Left forelimb (tissue), 1 donor: ENCODE measurements at regions not wholly inside any gene's neighbourhood (a gene's known extent, or its start where the extent isn't known, plus 50 kb on each side); places are given as distances from the start of the nearest gene placed in this dataset.
"Not testable (repeated sequence)": the region's sequence is repeated elsewhere in the genome, so short reads cannot be mapped to it uniquely, and the experiment has no call there.

Experiments used
- DNase-seq: peaks from one replicate; pipeline ENCODE4 v3.0.0-alpha.2; 2018; ENCODE audit warnings: low spot score

DNA sequence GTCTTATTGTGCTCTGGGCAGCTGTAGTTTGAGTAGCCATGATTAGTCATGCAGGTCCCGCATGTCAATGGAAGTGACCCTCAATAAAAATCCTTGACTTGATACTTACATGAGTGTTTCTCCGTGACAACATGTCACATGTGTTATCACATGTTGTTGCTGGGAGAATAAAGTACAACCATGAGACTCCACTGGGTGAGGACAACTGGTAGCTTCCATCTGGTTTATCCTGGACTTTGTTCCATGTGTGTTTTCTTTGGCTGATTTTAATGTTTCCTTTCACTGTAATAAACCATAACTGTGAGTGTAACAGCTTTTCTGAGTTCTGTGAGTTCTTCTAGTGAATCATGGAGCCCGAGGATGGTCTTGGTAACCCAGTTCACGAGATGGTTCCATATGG is 63.1 kb upstream of the NDN start:
- DNase-seq = no peak

DNA sequence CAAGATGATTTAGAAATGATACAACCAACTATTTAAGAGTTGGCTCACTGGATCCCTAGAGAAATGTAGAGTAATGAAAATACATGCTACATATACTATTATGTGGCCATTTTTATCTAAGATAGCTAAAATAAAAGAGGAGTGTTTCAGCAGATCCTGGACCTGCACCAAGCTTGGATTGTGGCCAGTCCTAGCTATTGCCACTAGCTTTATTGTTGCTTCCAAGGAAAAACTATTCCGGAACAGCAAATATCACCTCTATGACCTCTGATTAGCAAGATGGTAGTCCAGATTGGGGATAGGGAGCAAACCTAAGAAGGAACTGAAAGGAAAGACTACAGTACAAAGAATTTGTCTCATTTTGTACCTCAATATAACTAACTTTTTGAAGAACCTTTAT is 63.7 kb upstream of the NDN start:
- DNase-seq = no peak

DNA sequence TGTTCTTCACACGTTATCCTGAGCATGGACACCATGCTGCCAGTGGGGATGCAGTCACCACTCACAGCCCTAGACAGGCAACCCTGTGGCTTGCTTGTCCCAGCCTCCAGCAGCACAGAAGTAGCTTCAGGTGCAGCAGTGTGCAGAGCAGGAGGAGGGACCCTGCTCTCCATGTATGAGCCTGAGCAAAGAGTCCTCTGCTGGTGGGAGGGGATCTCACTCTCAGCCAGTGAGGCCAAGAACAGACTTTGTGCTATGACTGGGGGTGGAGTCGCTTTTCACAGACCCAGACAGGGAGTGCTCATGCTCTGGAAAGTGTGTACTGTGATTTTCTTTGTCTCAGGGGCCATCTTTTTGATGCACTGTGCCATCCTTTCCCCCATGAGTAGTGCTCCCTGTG is 66.1 kb upstream of the NDN start:
- DNase-seq = no peak

DNA sequence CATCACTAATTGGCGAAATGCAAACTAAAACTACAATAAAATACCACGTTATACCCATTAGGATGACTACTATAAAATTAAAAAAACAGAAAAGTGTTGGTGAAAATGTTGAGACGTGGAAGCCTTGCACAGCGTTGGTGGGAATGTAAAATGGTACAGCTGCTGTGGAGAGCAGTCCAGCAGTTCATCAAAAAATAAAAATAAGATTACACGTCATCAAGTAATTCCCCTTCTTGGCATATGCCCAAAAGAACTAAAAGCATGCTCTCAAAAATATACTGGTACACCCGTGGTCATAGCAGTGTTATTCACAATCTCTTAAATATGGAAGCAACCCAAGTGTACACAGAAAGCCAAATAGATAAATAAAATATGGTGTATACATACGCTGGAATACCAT is 71.8 kb upstream of the NDN start:
- no peak for DNase-seq

DNA sequence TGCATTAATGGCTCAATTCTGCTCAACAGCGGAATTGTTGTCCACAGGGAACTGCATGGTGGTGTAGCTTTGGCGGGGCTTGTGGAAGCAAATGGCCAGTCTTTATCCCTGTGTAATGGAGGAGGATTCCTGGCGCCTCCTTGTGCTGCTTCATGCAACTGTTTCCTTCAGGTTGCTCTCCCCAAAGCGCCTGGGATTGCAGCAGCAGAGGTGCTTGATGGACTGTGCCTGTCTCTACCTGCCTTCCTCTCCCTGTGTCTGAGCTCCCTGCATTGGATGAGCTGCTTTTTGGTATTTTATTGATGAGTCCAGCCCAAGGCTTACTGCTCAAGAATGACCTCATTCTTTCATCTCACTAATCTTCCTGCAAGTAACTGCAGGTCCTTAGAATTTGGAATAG is 72.9 kb upstream of the NDN start:
- no peak for DNase-seq

DNA sequence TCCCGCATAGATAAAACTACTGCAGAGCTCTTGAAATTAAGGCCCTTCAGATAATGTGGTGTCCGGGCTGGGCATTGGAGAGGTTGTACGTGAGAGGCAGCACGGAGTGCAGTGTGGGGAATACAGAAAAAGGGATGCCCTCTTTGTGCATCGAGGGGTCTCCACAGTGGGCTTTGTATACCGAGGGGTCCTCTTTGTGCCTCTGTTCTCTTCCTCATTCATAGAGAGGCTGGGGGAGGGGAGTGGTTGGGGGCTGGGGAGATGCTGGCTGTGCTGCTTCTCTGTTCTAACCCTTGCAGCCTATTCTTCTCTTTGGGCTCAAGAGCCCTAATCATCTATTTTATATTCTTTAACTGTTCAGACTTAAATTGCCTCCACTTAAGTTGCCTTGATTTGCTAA is 74.3 kb upstream of the NDN start:
- DNase-seq = no peak

DNA sequence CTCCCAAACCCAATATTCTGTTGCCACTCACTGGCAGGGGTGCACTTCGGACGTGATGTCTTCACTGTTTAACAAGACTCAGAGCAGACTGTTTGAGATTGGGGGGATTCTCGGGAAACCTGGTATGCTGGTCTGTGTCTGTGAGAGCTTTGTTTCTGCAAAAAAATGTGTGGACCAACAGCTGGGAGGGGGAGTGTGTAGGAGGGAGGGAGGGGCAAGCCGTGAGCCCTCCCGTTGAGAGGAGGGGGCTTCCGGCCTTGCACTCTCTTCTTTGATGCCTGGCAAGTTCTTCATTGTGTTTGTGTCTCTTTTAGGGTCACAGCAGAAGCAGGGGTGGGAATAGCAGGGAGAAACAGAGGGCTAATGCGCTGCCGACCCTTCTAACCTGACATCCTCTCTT is 74.9 kb upstream of the NDN start:
- no peak for DNase-seq

DNA sequence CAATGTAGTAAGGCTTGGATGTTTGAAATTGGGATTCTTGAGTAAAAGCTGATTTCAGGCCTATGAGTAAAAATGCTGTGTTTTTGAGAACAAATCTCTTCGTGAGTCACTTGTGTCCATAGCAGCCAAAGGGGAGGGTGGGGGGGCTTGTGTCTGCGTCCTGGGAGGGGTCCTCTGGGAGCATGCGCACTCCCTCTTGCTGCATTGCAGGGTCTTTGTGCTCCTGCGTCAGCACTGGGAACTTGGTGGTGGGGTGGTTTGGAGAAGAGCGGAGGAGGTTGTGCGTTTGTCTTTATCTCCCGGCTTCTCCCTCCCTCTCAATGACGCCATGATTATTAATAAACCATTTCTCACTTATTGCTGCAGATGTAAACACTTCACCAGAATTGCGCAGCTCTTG is 75.9 kb upstream of the NDN start:
- no peak for DNase-seq

DNA sequence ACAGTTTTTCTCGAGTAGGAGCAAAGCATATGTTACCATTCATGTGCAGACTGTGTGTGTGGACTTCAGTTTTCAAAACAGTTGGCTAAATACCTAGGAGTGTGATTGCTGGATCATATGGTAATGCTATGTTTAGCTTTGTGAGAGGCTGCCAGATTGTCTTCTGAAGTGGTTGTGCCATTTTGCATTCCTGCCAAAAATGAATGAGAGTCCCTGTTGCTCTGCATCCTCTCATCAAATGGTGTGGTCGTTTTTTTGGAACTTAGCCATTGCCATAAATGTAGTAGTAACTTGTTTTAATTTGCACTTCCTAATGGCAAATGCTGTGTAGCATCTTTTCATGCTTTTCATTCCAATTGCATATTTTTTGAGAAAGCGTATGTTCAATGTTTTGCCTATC is 77.2 kb upstream of the NDN start:
- DNase-seq = no peak

DNA sequence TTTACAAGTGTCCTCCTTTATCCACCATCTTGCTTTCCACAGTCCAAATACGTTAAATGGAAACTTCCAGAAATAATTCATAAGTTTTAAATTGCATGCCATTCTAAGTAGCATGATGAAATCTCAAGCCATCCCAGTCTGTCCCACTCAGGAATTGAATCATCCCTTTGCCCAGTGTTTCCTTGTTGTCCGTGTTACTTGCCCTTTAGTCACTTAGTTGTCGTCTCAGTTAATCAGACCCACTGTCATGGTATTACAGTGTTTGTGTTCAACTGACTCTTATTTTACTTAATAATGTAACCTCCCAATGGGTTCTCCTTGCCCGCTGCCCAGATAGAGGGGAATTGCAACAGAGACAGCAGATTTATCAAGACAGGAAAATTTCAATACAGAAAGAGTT is 77.6 kb upstream of the NDN start:
- DNase-seq = no peak

DNA sequence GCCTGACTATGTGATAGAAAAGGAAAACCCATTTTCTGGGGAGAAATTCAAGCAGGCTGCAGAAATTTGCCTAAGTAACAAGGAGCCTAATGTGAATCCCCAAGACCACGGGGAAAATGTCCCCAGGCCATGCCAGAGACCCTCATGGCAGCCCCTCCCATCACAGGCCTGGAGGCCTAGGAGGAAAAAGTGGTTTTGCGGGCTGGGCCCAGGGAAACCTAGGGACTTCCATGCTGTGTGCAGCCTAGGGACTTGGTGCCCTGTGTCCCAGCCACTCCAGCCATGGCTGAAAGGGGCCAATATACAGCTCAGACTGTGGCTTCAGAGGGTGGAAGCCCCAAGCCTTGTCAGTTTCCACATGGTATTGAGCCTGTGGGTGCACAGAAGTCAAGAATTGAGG is 79.7 kb upstream of the NDN start:
- not testable (repeated sequence) for DNase-seq

DNA sequence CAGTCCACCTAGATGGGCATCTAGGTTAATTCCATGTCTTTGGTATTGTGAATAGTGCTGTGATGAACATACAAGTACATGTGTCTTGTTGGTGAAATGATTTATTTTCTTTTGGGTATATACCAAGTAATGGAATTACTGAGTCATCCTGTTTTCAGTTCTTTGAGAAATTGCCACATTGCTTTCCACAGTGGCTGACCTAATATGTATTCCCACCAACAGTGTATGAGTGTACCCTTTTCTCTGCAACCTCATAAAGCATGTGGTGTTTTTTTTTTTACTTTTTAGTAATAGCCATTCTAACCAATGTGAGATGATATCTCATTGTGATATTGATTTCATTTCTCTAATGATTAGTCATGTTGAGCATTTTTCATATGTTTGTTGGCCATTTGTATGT is 86.0 kb upstream of the NDN start:
- no peak for DNase-seq

DNA sequence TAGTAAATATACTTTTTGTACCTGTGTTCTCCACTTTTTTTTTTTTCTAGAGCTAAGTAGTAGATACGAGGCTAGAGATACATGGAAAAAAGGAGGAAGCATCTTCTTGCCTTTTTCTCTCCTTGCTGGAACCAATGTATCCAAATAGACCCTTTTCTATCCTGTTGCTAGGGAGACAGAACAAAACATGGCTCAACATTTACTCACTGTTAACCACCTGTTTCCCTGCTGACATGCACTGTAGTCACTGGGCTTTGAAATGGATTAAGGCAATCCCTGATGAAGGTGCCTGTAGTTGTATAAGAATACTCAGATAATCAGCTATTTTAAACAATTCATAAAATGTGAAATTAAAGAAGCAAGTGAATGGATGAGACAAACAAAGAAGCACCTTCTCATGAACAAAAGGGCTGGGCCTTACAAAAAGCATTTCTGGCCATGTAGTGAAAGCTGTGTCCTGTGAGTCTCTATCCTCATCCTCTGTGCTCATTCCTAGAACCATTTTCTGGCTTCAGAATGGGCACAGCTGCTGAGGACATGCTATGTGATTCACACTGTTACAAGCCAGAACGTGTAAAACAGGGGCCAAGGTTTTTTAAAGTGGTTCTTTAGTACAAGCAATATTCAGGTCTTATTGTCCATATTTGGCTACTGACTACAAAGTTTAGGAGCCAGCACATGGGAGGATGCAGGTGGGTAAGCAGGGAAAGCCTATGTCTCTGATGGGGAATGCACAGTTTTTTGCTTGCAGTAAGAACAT is 100.4 kb upstream of the NDN start:
- DNase-seq = no peak

DNA sequence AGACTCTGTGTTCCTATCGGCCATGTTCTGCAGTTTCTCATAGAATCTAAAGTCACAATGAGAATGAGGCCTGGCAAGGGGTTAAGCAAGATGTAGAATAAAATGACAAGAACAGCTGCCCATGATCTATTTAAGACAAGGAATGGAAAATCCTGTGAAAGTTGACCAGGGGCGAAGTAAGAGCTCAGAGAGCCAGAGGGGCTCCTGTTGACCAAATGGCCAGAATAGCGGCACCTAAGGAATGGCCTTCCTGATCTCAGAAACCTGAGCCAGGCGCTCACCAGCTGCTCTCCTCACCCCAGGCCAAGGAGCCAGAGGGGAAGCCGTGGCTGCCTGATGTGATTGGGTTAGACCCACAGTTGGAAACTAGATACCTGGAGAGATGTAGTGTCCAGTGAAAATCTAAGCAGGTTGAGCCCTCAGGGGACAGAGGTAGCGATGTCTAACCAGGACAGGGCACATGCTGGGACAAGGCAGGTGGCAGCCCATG is 106.1 kb upstream of the NDN start:
- DNase-seq = no peak

DNA sequence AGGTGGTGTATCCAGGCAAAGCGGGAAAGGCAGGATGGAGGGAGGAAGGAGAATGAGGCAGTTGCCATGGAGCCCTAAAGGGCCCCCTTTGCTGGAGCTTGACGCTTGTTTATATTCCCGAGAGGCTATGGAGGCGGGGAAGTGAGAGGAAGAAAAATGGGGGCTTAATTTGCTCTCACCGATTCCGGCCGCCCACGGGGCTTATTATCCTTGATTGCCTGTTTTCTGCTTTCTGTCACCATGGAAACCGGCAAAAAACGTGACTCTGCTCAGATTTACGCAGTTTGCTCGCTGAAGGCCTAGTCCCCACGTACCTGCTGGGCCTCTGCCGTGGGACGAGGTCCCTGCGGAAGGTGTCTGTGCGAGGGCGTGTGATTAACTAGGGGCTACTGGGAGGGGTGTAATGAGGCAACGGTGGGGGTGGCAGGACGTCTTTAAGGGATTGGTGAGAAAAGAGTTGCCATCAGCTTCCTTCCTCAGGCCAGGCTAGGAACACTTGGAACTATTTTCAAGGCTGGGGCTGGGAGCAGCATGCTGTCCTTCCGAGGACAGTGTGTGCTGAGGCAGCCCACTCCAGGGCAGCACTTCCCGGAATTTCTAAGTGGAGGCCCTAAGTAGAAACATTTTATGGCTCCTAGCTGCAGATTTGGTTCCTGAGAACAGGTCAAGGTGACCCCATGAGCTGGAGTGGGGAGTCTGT is 110.8 kb upstream of the NDN start:
- DNase-seq = no peak

DNA sequence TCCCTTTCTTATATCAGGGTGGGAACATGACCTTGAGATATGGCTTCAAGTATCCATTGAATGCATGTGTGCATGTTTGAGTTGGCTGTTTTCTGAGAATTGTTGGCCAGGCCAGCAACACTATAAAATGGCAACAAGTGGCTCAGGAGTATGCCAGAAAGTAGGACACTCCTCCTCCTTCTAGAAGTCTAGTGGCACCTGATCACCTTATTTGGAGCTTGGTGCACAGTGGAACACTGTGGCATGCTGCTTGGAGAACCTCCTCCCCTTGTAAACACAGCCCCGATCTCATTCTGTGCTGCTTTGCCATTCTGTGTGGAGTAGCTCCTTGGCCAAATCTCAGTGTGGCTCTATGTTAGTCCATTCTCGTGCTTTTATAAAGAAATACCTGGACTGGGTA is 114.8 kb upstream of the NDN start:
- DNase-seq = no peak

DNA sequence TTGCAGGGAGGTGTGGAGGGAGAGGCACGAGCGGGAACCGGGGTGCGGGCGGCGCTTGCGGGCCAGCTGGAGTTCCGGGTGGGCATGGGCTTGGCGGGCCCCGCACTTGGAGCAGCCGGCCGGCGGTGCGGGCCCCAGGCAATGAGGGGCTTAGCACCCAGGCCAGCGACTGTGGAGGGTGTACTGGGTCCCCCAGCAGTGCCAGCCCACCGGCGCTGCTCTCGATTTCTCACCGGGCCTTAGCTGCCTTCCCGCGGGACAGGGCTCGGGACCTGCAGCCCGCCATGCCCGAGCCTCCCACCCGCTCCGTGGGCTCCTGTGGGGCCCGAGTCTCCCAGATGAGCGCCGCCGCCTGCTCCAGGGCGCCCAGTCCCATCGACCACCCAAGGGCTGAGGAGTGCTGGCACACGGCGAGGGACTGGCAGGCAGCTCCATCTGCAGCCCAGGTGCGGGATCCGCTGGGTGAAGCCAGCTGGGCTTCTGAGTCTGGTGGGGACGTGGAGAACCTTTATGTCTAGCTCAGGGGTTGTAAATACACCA is 115.9 kb upstream of the NDN start:
- DNase-seq = not testable (repeated sequence)

DNA sequence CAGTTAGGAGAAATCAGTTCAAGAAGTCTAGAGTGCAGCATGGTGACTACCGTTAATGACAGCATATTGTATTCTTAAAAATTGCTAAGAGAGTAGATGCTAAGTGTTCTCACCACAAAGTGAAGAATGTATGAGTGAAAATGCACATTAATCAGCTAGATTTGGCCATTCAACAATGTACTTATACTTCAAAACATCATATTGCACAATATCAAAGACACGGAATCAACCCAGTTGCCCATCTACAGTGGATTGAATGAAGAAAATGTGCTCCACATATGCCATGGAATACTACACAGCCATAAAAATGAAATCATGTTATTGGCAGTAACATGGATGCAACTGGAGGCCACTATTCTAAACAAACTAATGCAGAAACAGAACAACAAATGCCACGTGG is 119.9 kb upstream of the NDN start:
- no peak for DNase-seq

DNA sequence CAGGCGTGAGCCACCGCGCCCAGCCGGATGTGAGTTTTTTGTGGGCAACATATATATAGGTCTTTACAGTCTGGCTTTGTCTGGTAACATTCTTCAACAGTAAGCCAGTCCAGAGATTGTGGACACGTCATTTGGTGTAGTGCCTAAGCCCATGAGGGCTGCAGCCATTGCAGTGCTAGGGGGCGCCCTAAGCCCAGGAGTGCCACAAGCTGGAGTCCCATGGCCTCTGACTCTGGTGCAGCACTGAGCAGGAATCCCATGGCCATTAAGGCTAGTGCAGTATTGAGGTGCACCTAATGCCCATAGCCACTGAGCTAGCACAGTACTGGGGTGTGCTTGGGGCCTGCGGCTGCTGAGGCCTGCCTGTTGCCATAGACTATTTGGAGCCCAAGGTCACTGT is 136.4 kb upstream of the NDN start:
- DNase-seq = no peak

DNA sequence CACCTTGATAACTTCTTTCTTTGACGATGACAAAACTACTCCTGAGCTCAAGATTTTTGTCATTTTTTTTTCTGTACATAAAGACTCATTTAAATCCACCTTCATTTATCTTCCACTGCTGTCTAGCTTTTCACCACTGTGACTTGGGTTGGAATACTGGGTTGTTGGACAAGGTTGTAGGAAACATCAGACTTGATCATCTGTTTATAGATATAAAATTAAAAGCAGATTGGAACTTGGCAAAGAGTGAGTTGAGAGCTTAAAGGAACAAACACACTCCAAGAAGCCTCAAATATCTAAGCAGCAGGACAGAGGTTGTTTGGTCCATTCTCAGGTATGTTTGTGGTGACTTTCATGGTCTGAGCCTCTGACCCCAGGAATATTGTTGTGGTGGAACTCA is 141.7 kb upstream of the NDN start:
- DNase-seq = no peak

DNA sequence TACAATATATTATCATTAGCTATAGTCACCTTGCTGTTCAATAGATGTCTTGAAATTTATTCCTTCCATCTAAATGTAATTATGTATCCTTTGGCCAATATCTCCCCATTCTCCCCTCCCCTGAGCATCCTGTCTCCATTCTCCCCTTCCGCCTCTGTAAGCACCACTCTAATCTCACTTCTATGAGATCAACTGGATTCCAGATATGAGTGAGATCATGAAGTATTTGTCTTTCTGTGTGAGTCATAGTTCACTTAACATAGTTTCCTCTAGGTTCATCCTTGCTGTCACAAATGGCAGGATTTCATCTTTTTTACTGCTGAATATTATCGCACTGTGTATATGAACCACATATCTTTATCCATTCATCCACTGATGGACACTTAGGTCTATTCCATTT is 148.8 kb upstream of the NDN start:
- no peak for DNase-seq

DNA sequence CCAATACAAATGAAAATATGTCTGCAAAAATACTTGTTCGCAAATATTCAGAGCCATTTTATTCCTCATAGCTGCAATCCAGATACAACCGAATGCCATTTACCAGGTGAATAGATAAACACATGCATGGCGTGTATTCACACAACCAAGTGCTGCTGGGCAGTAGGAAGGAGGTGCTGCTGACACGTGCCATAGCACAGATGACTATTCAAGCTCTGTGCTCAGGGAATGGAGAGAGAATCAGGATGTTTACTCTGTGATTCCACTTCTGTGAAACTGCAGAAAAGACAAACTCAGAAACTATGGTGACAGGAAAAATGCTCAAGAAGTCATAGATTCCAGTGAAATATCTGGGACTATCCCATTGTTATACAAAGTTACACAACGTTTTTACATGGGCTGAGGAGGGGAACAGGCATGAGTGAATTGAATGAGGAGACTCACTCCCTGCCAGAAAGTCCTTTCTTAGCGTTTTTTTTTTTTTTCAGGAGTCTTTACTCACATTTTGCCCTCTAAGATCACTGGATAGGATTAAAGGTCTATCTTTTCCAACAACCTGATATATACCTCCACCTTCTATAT is 152.9 kb upstream of the NDN start:
- DNase-seq = no peak

DNA sequence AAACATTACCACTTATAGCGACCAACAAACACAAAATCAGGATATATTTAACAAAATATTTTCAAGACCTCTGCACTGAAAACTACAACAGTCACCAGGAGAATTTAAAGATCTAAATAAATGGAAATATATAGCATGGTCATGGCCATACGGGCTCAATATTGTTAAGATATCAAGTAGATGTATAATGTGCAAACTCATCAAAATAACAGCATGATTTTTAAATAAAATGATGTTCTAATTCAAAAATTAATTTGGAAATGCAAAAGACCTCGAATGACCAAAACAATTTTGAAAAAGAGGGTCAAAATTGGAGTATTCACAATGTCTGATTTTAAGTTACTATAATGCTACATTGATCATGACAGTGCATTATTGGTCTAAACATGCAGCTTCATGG is 159.1 kb upstream of the NDN start:
- DNase-seq = no peak
